Progenitor cell of endocrine pancreas (in vitro differentiated cells): ENCODE measurements at regions not wholly inside any gene's neighbourhood (a gene's known extent, or its start where the extent isn't known, plus 50 kb on each side); places are given as distances from the start of the nearest gene placed in this dataset.

Experiments
- DNase-seq: peaks from one replicate; pipeline ENCODE4 v3.0.0; 2021; ENCODE audit warnings: low spot score; ENCODE audit not compliant: unreplicated experiment
- H3K27ac Mint-ChIP-seq: 2 replicates; pipeline ENCODE4 v1.8.0; 2021; ENCODE audit warnings: mild to moderate bottlenecking, moderate library complexity, mixed read lengths
- H3K27me3 Mint-ChIP-seq: 2 replicates; pipeline ENCODE4 v1.8.0; 2021; ENCODE audit warnings: mixed read lengths
- H3K36me3 Mint-ChIP-seq: 2 replicates; pipeline ENCODE4 v1.8.0; 2022; ENCODE audit warnings: mixed read lengths; ENCODE audit not compliant: insufficient read depth
- H3K4me1 Mint-ChIP-seq: 2 replicates; pipeline ENCODE4 v1.8.0; 2021; ENCODE audit warnings: low read depth, mixed read lengths
- H3K4me3 Mint-ChIP-seq: 2 replicates; pipeline ENCODE4 v1.8.0; 2021; ENCODE audit warnings: low read depth, mild to moderate bottlenecking, moderate library complexity, mixed read lengths
- H3K9me3 Mint-ChIP-seq: 2 replicates; pipeline ENCODE4 v1.8.0; 2021; ENCODE audit warnings: low read depth, mixed read lengths
- CTCF ChIP-seq: fragments of 200-600 bp; sonication (generic); IDR thresholded peaks from one replicate; pipeline ENCODE4 v1.5.0; 2021; ENCODE audit warnings: antibody characterized with exemption, mild to moderate bottlenecking; ENCODE audit not compliant: unreplicated experiment

GRCh38 chr9:135255841-135256580, 168.5 kb downstream of the OLFM1 start:
- Mint-ChIP-seq H3K4me1 (no peaks in the 10 kb centered on the region), H3K27ac (no peak overlapping the region), H3K36me3 (no peaks in the 10 kb centered on the region), H3K4me3 (no peak overlapping the region), H3K27me3 (peaks cover 30% of the 10 kb centered on the region), H3K9me3 (no peaks in the 10 kb centered on the region)
- TF ChIP-seq CTCF: no peak
- no peak for DNase-seq

- H3K27me3 Mint-ChIP-seq: peaks cover 27% of the 10 kb centered on the region
Observed at GRCh38 chr9:135256581-135257354, 169.3 kb downstream of the OLFM1 start.

DNA sequence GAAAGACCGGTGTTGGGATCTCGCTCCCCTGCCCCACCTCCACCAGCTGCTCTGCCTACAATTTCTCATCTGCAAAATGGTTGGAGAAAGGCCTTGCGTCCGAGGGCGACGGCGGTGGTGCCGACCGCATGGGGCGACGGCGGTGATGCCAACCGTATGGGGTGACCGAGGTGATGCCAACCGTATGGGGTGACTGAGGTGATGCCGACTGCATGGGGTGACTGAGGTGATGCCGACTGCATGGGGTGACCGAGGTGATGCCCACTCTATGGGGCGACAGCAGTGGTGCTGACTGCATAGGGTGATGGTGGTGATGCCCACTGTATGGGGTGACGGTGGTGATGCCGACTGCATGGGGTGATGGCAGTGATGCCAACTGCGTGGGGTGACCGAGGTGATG, 171.0 kb downstream of the OLFM1 start:
- peaks cover 14% of the 10 kb centered on the region for H3K27me3 Mint-ChIP-seq
- no peaks in the 10 kb centered on the region for H3K9me3 Mint-ChIP-seq
- no peaks in the 10 kb centered on the region for H3K36me3 Mint-ChIP-seq
- no peaks in the 10 kb centered on the region for H3K4me1 Mint-ChIP-seq
- no peak overlapping the region for H3K27ac Mint-ChIP-seq
- DNase-seq: no peak
- no peak overlapping the region for H3K4me3 Mint-ChIP-seq
- no peak for TF ChIP-seq CTCF

More at GRCh38 chr9:135256581-135257354, 169.3 kb downstream of the OLFM1 start:
- TF ChIP-seq CTCF: no peak
- Mint-ChIP-seq H3K9me3 (no peaks in the 10 kb centered on the region), H3K27ac (no peak overlapping the region), H3K36me3 (no peaks in the 10 kb centered on the region), H3K4me1 (no peaks in the 10 kb centered on the region), H3K4me3 (no peak overlapping the region)
- no peak for DNase-seq

GRCh38 chr9:135259273-135259672, 171.8 kb downstream of the OLFM1 start:
- Mint-ChIP-seq H3K27ac (no peak overlapping the region), H3K4me3 (no peak overlapping the region), H3K36me3 (no peaks in the 10 kb centered on the region), H3K4me1 (no peaks in the 10 kb centered on the region), H3K27me3 (peaks cover 9% of the 10 kb centered on the region), H3K9me3 (no peaks in the 10 kb centered on the region)
- no peak for DNase-seq
- TF ChIP-seq CTCF: no peak

DNA sequence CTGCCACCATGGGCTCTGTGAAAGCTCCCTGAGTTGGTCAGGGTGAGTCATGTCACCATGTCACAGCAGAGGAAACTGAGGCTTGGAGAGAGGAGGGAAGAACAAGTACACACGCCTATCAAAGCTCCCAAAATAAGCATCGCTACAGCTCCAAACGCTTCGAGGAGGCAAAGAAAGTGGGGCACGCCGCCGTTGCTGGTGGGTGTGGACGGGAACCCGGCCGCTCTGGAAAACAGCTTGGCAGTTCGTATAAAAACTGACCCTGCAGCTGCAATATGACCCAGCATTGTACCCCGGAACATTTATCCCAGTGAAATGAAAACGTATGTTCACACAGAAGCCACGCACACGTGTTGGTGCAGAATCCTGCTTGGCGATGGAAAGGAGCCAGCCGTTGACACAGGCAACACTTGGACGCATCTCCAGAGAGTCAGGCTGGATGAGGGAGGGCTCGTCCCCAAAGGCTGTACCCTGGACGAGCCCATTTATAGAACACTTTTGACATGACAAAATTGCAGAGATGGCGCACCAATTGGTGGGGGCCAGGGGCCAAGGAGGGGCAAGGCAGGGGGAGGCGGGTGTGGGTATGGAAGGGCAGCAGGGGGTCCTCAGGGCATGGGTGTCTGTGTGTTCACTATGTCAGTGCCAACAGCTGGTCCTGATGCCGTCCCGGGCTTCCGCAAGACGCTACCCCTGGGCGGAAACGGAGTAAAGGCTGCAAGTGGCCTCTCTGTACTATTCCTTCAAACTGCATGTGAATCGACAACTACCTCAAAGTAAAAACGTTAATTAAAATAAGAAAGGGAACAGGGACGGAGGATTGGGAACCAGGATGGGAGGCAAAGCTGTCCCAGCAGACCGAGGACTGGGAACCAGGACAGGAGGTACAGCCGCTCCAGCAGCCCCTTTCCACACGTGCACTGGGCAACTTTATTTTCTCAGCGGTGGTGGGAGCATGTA, 173.0 kb downstream of the OLFM1 start:
- H3K9me3 Mint-ChIP-seq: no peaks in the 10 kb centered on the region

More for the DNA sequence above, 173.0 kb downstream of the OLFM1 start:
- peaks cover 13% of the 10 kb centered on the region for H3K27me3 Mint-ChIP-seq
- H3K27ac Mint-ChIP-seq: no peak overlapping the region
- no peaks in the 10 kb centered on the region for H3K4me1 Mint-ChIP-seq
- DNase-seq: no peak
- H3K4me3 Mint-ChIP-seq: no peak overlapping the region
- H3K36me3 Mint-ChIP-seq: no peaks in the 10 kb centered on the region
- TF ChIP-seq CTCF: no peak
